Keratinocyte (primary cell): ENCODE measurements at regions not wholly inside any gene's neighbourhood (a gene's known extent, or its start where the extent isn't known, plus 50 kb on each side); places are given as distances from the start of the nearest gene placed in this dataset.
A peak's percentile ranks its signal among the peaks of the same experiment; 100 is the strongest.

Experiments used
- DNase-seq: peaks from one replicate; pipeline ENCODE4 v3.0.0-alpha.2; 2011; ENCODE audit warnings: low read depth, missing footprints, low spot score
- FAIRE-seq: peaks from 2 replicates; lab custom pipeline; 2011; peaks lifted over from hg19 to GRCh38; lab: Jason Lieb, UNC
- H2AFZ ChIP-seq: 2 replicates; pipeline ENCODE4 v1.6.0; 2012; ENCODE audit warnings: low read length, control low read depth, inconsistent platforms; ENCODE audit not compliant: control insufficient read depth
- H3K27ac ChIP-seq: 2 replicates; pipeline ENCODE4 v1.5.1; 2011; ENCODE audit warnings: low read length; ENCODE audit not compliant: control insufficient read depth, insufficient read depth
- H3K27me3 ChIP-seq: 3 replicates; pipeline ENCODE4 v1.6.0; 2011; ENCODE audit warnings: low read length; ENCODE audit not compliant: control insufficient read depth, insufficient read depth; ENCODE audit errors: extremely low read depth
- H3K36me3 ChIP-seq, 2 experiments: 2 replicates in 1 of 2; 3 replicates in 1 of 2; pipeline ENCODE4 v1.5.1; 2011; ENCODE audit warnings: low read length in 2 of 2, mild to moderate bottlenecking in 1 of 2; ENCODE audit not compliant: control insufficient read depth in 2 of 2, insufficient read depth in 2 of 2; ENCODE audit errors: extremely low read depth in 1 of 2
- H3K4me1 ChIP-seq: 3 replicates; pipeline ENCODE4 v1.5.1; 2011; ENCODE audit warnings: low read length; ENCODE audit not compliant: control insufficient read depth, insufficient read depth; ENCODE audit errors: extremely low read depth
- H3K4me2 ChIP-seq: 3 replicates; pipeline ENCODE4 v1.6.0; 2011; ENCODE audit warnings: low read depth, low read length; ENCODE audit not compliant: control insufficient read depth, insufficient read depth; ENCODE audit errors: extremely low read depth
- H3K4me3 ChIP-seq, 3 experiments: fragments of 200-600 bp in 1 of 3; sonication (generic) in 1 of 3; 2 replicates in 2 of 3; 3 replicates in 1 of 3; pipeline ENCODE4 v1.5.1; 2011 to 2016; ENCODE audit warnings: low read length in 3 of 3, mild to moderate bottlenecking in 3 of 3, control low read depth in 2 of 3, inconsistent platforms in 1 of 3, low read depth in 1 of 3, mixed read lengths in 1 of 3, mixed run types in 1 of 3, moderate library complexity in 1 of 3; ENCODE audit not compliant: control insufficient read depth in 2 of 3, insufficient read depth in 2 of 3; ENCODE audit errors: extremely low read depth in 1 of 3
- H3K79me2 ChIP-seq: 2 replicates; pipeline ENCODE4 v1.6.0; 2012; ENCODE audit warnings: low read length; ENCODE audit not compliant: control insufficient read depth, insufficient read depth
- H3K9ac ChIP-seq: 3 replicates; pipeline ENCODE4 v1.6.0; 2011; ENCODE audit warnings: low read length; ENCODE audit not compliant: control insufficient read depth, insufficient read depth; ENCODE audit errors: extremely low read depth
- H3K9me1 ChIP-seq: 3 replicates; pipeline ENCODE4 v1.6.0; 2011; ENCODE audit warnings: low read length; ENCODE audit not compliant: control insufficient read depth, insufficient read depth; ENCODE audit errors: extremely low read depth
- H3K9me3 ChIP-seq: 2 replicates; pipeline ENCODE4 v1.5.1; 2012; ENCODE audit warnings: low read depth, low read length; ENCODE audit not compliant: control insufficient read depth
- H4K20me1 ChIP-seq: 3 replicates; pipeline ENCODE4 v1.6.0; 2011; ENCODE audit warnings: low read length; ENCODE audit not compliant: control insufficient read depth, insufficient read depth; ENCODE audit errors: extremely low read depth
- CTCF ChIP-seq, 3 experiments: IDR thresholded peaks in 1 of 3; conservative IDR thresholded peaks in 1 of 3; optimal IDR thresholded peaks in 1 of 3; 2 replicates in 2 of 3; 3 replicates in 1 of 3; pipeline versions ENCODE3 to v1.5.1; 2011; ENCODE audit warnings: low read length in 3 of 3, mild to moderate bottlenecking in 3 of 3, moderate library complexity in 2 of 3, control low read depth in 1 of 3, inconsistent platforms in 1 of 3; ENCODE audit not compliant: insufficient read depth in 2 of 3; ENCODE audit errors: extremely low read depth in 1 of 3
- EZH2 ChIP-seq: IDR thresholded peaks from one replicate; pipeline ENCODE4 v1.6.1; 2012; ENCODE audit warnings: inconsistent platforms, mild to moderate bottlenecking, low read length, moderate library complexity
- dilution Hi-C: fragments of 300-500 bp; cut with MboI; formaldehyde crosslinking; loops from one replicate; pipeline ENCODE4 v1.7.0; 2020; ENCODE audit warnings: low sequenced_read_pairs; ENCODE audit not compliant: extremely low pct_ligation_motif_present

- FAIRE-seq = no peak
- dilution Hi-C loops = no loop called here
Measured at GRCh38 chr12:77213319-77213718, 147.9 kb upstream of the E2F7 start.

GRCh38 chr12:77210724-77211123 is 145.4 kb upstream of the E2F7 start:
- no peak overlapping the region for H3K4me3 ChIP-seq
- no peak for FAIRE-seq
- H4K20me1 ChIP-seq = no peaks in the 10 kb centered on the region

More at GRCh38 chr12:77213319-77213718, 147.9 kb upstream of the E2F7 start:
- Histone ChIP-seq H3K9me3 (no peaks in the 10 kb centered on the region), H3K27ac (no peak overlapping the region), H3K4me3 (no peak overlapping the region), H3K4me2 (no peak overlapping the region), H3K9ac (no peak overlapping the region), H3K27me3 (no peaks in the 10 kb centered on the region), H2AFZ (no peak overlapping the region), H4K20me1 (no peaks in the 10 kb centered on the region), H3K79me2 (no peaks in the 10 kb centered on the region), H3K36me3 (no peaks in the 10 kb centered on the region), H3K4me1 (peaks cover 17% of the 10 kb centered on the region), H3K9me1 (no peaks in the 10 kb centered on the region)
- TF ChIP-seq CTCF (optimal IDR thresholded peaks at IDR 0.05 in 1 of 3, IDR thresholded peaks at IDR 0.05 in 1 of 3, conservative IDR thresholded peaks at IDR 0.05 in 1 of 3; ENCODE audit: extremely low read depth in 1 of 3, insufficient read depth in 2 of 3, low read length in 3 of 3) (peak in 1 of 3 experiments; percentile 7), EZH2 (no peak)
- DNase-seq = no peak

More at GRCh38 chr12:77210724-77211123, 145.4 kb upstream of the E2F7 start:
- Histone ChIP-seq H3K27ac (no peak overlapping the region), H3K9me1 (no peaks in the 10 kb centered on the region), H3K9me3 (no peaks in the 10 kb centered on the region), H3K27me3 (no peaks in the 10 kb centered on the region), H3K36me3 (no peaks in the 10 kb centered on the region), H2AFZ (no peak overlapping the region), H3K79me2 (no peaks in the 10 kb centered on the region), H3K4me1 (peaks cover 17% of the 10 kb centered on the region), H3K4me2 (no peak overlapping the region), H3K9ac (no peak overlapping the region)
- DNase-seq = no peak
- dilution Hi-C loops = no loop called here
- no peak for TF ChIP-seq EZH2
- no peak for TF ChIP-seq CTCF (optimal IDR thresholded peaks at IDR 0.05 in 1 of 3, IDR thresholded peaks at IDR 0.05 in 1 of 3, conservative IDR thresholded peaks at IDR 0.05 in 1 of 3; ENCODE audit: extremely low read depth in 1 of 3, insufficient read depth in 2 of 3, low read length in 3 of 3)
